GM21515 (cell line): ENCODE measurements at regions not wholly inside any gene's neighbourhood (a gene's known extent, or its start where the extent isn't known, plus 50 kb on each side); places are given as distances from the start of the nearest gene placed in this dataset.

ENCODE experiments used
- ATAC-seq: cut with Tn5 transposase; IDR thresholded peaks from one replicate; pipeline ENCODE4 v1.9.1; 2021; ENCODE audit not compliant: unreplicated experiment

DNA sequence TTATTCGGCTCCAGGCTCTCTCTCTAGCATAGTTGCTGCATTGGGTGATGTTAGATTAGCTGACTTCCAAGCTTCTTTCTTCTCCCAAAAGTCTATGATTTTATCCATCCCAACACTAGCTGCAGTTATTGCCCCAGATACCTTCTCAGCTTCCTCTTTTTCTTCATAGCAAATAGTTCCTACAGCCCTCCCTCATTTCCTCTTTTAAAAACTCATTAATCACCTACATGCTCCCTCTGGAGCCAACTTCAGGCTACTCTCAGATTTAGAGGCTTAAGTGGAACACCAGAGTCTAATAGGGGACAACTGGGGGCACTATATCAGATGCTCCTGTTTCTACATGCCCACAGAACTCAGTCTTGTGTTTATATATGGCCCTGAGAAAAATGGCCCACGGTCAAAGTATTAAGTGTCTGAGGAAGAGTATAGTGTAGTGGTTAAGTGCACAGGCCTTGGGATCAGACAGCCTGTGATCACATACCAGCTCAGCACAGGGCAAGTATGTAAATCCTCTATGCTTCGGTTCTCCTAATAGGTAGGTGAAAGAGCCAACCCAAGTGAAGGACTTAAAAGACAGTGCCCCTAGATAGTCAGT lies 241.9 kb upstream of the SLC14A2 start:
- ATAC-seq = no peak

GRCh38 chr18:45374236-45374635 lies 241.0 kb upstream of the SLC14A2 start:
- ATAC-seq = no peak

GRCh38 chr18:45374878-45375630 lies 240.2 kb upstream of the SLC14A2 start:
- ATAC-seq = no peak

GRCh38 chr18:45376193-45376592 lies 239.1 kb upstream of the SLC14A2 start:
- no peak for ATAC-seq

DNA sequence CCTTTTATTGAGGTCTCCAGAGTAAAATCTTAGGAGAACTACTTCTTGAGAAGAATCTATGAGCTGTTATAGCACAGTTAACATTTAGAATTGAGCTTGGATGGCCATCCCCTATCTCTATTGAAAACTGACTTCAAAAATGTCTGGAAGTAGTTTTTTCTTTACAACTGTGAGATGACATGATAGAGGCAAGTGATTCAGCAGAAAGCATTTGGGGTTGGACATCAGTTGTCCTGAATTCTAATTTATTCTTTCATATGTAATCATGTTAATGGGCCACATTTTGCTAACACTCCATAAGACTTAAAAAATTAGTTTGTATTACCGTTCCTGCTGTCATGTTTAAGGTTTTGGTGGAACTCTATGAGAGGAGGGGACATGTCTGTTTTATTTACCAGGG lies 237.0 kb upstream of the SLC14A2 start:
- no peak for ATAC-seq

- no peak for ATAC-seq
Observed at GRCh38 chr18:45378933-45379332, 236.3 kb upstream of the SLC14A2 start.

GRCh38 chr18:45379903-45380302 lies 235.4 kb upstream of the SLC14A2 start:
- no peak for ATAC-seq

GRCh38 chr18:45381282-45381681 lies 234.0 kb upstream of the SLC14A2 start:
- no peak for ATAC-seq

DNA sequence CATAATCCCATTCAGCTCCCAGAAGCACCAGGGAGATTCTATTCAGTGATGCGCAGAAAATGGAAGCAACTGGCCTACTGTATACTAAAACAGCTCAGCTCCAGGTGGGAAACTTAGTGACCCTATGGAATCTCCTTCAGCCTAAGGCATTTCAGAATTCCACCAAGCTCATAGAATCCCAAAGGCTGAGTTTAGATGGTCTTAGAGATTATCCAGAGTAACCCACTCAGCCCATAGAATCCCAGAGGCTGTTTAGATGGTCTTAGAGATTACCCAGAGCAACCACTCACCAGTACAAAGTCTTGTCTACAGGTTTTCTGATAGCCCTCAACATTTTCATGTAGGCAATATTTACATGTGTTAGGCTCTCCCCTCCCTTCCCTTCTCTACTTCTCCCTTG lies 232.0 kb upstream of the SLC14A2 start:
- ATAC-seq = no peak

DNA sequence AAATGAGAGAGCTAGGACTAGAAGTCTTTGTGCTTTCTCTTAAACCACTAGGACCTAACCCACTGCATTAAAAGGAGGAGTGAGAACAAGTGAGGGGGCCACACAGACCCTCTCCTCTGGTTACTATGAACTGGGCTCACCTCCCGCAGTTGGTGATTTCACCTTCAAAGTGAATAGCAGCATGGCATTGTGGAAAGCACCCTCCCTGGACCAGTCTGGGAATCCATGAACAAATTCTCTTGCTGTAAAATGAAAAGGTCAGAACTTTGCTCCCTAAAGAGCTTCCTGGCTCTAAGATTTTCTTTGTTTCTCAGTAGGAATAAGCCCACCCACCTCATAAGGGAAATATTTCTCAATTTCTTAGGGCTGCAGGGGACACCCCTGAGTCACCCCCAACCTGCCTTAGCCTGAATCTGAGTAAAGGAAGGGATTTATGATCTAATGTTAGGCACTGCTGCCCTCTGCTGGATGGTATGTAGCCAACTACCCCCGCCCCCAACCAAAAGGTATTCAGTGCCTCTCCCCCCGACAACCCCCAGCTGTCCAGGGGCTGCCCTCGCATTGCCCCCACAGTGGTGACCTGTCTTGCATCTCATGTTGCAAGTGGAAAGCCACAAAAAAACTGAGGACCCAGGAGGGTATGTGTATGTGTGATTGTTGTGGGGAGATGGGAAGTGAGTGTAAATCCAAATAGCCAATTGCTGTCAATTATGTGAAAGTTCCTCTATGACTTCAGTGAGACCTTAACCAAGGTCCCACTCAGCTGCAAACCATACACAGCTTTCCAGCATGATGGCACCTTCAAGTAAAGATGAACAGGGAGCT lies 230.9 kb upstream of the SLC14A2 start:
- peak; percentile 63 for ATAC-seq

GRCh38 chr18:45384962-45385315 lies 230.3 kb upstream of the SLC14A2 start:
- ATAC-seq = no peak

GRCh38 chr18:45386041-45386655 lies 229.1 kb upstream of the SLC14A2 start:
- ATAC-seq = no peak

DNA sequence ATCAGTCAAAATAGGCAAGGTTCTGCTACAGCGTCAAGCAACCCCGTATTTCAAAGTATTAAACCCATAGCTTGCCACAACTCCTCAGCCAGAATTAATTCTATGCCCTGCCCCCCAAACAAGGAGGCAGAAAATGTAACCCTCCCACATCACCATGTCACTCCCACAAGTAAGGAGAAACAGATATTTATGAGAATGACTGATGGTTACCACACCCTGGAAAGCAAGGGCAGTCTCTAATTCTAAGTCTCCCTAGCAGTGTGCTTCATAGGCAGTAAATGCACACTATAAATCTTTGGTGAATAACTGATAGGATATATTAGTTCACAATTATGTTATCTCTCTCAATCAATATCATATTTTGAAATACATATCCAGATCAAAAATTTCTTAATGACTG lies 228.0 kb upstream of the SLC14A2 start:
- no peak for ATAC-seq

GRCh38 chr18:45398448-45398847 lies 216.8 kb upstream of the SLC14A2 start:
- ATAC-seq = no peak

GRCh38 chr18:45399146-45399545 lies 216.1 kb upstream of the SLC14A2 start:
- no peak for ATAC-seq

- no peak for ATAC-seq
Observed at GRCh38 chr18:45399643-45400042, 215.6 kb upstream of the SLC14A2 start.

DNA sequence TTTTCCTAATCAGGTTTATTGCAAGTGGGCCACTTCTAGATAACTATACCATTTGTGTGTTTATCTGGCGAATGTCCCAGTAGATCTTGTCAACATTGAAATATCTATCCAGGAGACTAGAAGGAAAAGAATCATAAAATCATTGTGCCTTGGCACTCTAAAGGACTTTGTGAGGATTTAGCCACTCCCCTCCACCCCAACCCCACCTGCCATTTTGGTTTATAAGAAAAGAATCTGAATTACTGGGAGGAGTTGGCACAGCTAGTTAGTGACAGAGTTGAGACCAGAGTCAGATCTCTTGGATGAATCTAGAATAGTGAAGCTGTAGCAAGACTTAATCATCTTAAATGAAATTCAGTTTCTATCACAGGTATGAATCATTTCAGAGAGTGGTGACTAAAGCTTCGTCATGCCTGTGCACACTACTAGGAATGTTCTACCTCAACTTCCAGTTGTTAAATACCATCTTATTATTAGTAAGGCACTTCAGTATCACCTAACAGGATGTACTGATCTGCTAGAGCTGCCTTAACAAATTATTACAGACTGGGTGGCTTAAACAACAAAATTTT lies 212.7 kb upstream of the SLC14A2 start:
- no peak for ATAC-seq

DNA sequence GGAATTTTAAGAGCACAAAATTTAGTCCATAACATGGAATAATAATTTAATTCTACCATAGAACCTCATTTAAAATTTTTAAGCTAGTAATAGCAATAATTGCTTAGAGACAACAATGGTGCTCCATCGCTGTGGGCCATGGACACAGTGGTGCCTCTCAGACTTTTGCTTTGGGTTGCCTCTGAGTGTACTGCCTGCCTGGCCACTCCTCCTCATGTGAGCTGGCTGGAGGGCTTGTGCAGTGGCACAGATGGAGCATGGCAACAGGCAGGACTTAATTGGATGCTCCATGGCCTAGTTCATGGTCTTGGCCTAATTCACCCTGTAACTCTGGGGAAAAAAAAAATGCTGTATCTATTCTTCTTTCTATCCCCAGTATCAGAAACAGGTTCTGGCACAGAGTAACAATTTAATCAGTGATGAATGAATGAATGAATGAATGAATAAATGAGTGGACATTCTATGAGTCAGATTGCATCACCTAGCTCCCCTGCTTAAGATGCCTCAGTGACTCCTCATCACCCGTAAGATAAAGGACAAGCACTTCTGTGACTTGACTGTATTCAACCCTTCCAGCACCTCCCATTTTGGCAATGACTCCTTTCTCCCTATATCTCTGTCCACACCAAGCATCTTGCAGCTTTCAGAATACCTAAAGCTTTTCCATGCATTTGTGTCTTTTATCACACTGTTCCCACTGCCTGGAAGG lies 211.8 kb upstream of the SLC14A2 start:
- no peak for ATAC-seq

- ATAC-seq = no peak
Observed at GRCh38 chr18:45408218-45408617, 207.1 kb upstream of the SLC14A2 start.

DNA sequence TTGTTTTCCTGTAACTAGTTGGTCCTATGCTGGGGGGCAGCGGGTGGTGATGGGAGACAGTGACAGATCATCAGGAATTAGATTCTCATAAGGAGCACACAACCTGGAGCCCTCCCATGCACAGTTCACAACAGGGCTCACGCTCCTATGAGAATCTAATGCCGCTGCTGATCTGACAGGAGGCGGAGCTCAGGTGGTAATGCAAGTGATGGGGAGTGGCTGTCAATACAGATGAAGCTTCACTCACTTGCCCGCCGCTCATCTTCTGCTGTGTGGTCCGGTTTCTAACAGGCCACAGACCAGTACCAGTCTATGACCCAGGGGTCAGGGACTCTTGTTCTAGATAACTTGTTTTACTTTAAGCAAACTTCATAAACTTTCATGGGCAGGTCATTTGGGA lies 205.3 kb upstream of the SLC14A2 start:
- no peak for ATAC-seq

GRCh38 chr18:45412577-45412976 lies 202.7 kb upstream of the SLC14A2 start:
- no peak for ATAC-seq
